Suppressor macrophage treated with lipopolysaccharide for 1 hour (primary cell): ENCODE measurements at regions not wholly inside any gene's neighbourhood (a gene's known extent, or its start where the extent isn't known, plus 50 kb on each side); places are given as distances from the start of the nearest gene placed in this dataset.
A peak's percentile ranks its signal among the peaks of the same experiment; 100 is the strongest.
"Not testable (repeated sequence)": the region's sequence is repeated elsewhere in the genome, so short reads cannot be mapped to it uniquely, and the experiment has no call there.

Experiments used
- DNase-seq, 3 donors: peaks; one replicate each; pipeline ENCODE4 v3.0.0-alpha.2; 2020 to 2022

DNA sequence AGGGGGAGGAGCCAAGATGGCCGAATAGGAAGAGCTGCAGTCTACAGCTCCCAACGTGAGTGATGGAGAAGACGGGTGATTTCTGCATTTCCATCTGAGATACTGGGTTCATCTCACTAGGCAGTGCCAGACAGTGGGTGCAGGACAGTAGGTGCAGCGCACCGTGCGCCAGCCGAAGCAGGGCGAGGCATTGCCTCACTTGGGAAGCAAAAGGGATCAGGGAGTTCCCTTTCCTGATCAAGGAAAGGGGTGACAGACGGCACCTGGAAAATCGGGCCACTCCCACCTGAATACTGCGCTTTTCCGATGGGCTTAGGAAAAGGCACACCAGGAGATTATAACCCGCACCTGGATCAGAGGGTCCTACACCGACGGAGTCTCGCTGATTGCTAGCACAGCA is 121.1 kb upstream of the SESTD1 start:
- DNase-seq: not testable (repeated sequence)

DNA sequence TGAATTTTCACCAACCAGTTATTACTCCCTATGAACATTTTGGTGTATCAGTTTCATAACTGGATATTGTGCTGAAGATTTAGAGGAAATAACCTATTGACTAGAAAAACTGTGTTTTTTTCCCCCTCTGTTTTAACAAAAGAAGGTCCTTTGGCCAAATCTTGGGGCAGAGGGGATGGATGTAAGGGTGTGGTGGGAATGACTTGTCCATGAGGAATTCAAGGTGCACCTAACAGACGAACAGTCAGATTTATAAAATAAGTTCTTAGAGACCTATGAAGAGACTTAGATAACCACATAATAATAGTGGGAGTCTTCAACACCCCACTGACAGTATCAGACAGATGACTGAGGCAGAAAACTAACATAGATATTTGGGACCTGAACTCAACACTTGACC is 119.3 kb upstream of the SESTD1 start:
- DNase-seq: no peak

DNA sequence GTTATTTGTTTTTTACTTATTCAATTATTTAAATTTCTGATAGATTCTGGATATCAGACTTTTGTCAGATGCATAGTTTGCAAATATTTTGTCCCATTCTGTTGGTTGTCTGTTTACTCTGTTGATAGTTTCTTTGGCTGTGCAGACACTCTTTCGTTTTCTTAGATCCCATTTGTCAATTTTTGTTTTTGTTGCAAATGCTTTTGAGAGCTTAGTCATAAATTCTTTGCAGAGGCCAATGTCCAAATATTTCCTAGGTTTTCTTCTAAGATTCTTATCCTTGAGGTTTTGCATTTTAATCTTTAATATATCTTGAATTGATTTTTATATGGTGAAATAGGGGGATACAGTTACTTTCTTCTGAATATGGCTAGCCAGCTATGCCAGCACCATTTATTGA is 112.7 kb upstream of the SESTD1 start:
- DNase-seq: no peak

DNA sequence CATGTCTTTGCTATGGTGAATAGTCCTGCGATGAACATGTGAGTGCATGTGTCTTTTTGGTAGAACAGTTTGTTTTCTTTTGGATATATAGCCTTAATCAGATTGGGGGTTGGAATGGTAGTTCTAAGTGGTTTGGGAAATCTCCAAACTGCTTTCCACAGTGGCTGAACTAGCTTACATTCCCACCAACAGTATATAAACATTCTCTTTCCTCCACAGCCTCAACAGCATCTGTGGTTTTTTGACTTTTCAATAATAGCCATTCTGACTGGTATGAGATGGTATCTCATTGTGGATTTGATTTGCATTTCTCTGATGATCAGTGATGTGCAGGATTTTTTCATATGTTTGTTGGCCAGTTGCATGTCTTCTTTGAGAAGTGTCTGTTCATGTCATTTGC is 112.2 kb upstream of the SESTD1 start:
- no peak for DNase-seq

DNA sequence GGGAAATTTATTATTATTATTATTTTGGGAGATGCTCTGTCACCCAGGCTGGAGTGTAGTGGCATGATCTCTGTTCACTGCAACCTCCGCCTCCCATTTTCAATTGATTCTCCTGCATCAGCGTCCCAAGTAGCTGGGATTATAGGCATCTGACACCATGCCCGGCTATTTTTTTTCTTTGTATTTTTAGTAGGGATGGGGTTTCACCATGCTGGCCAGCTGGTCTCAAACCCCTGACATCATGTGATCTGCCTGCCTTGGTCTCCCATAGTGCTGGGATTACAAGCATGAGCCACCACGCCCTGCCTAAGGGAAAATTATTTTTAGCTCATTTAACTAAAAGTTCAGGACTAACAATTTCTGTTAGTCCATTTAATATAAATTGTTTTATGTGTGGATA is 109.2 kb upstream of the SESTD1 start:
- DNase-seq: no peak

DNA sequence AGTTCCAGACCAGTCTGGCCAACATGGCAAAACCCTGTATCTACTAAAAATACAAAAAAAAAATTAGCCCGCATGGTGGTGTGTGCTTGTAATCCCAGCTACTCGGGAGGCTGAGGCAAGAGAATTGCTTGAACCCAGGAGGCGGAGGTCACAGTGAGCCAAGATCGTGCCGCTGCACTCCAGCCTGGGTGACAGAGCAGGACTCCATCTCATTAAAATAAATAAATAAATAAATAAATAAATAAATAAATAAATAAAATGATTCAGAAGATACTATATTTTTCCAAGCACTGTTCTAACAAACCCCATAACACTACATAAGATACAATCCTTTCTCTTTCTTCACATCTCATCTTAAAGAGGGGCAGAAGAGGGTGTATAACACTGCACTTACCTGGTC is 100.9 kb upstream of the SESTD1 start:
- not testable (repeated sequence) for DNase-seq

DNA sequence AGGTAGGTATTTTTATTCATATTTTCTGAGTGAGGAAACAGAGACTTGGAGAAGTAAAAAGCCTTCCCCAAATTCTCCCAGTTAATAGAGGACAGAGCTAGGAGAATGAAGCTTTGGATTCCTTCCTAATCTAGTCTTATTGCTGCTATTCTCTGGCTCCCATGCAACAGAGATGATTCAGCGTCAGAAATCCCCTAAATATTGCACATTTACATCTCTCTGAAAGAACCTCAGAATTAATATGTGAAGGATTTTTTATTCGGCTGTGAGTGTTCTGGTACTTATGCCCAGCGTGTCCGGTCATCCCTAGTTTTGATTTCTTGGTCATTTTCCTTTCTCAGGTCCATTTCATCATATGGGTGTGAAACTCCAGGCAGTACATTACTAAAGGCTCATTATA is 91.2 kb upstream of the SESTD1 start:
- peak; percentile 8 to 44 (median 40) for DNase-seq

DNA sequence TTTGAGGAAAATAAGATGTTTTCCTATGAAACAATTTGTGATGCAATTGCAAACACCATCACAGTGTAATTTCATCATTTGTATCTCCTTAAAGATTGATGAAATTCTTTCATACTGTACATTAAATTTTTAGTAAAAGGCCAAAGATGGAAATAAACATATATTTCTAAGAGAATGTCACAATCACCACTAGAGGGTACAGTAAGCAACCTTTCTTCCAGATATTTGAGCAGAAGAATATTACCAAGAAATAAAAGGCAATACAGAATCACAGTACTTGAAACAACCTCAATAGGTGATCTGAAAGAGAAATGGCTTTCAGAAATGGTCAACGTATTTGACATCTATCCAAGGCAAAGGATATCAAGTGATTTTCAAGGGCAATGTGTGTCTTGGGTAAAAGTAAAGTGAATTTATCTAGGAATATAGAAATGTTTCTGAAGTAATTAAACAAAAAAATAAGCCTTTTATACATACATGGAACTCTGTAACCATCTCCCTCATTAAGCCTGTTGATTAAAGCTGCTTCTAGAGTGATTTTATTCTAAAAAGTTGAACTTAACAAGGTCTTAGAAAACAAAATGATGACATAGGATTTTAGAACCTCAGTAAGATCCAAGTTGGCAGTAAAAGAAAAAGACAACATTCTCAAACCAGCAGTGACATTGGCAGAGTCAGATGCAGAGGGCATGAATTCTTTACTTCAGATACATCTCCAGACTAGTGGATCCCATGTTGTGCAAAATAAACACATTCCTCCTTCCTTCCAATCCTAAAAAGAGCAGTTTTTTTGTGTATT is 90.3 kb upstream of the SESTD1 start:
- DNase-seq: no peak

DNA sequence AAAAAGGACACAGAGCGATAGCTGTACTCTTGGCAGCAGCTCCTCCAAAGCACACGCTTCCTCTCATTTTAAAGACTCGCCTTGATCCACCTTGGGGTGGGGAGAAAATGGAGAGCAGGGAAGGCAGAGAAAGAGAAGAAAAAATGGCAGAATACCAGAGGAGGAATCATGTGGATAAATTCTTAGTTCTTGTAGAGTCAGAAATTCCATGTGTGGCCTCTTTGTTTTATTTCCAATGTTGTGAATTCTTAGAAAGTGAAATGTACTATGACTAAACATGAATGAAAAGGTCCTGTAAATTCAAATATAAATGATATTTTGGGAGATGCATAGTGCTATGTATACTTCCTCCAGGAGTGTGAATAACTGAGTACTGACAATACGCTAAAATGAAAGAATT is 89.7 kb upstream of the SESTD1 start:
- no peak for DNase-seq

DNA sequence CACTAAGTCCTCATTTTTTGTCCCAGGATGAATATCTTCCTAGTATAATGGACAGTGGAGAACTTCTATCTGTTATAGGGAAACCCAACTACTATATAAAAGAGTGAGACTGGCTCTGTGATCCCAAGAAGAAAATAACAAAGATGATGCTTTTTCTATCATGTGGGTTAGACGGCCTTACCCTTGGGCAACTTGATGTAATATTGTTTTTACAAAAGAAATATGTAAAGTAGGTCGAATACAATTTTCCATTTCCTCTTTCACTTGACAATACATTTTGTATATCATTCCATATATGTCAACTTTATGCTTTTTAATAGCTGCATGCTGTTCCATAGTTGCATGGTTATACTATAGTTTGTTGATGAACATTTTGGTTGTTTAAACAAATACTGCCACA is 87.5 kb upstream of the SESTD1 start:
- DNase-seq: peak in 1 of 3 donors; percentile 23

DNA sequence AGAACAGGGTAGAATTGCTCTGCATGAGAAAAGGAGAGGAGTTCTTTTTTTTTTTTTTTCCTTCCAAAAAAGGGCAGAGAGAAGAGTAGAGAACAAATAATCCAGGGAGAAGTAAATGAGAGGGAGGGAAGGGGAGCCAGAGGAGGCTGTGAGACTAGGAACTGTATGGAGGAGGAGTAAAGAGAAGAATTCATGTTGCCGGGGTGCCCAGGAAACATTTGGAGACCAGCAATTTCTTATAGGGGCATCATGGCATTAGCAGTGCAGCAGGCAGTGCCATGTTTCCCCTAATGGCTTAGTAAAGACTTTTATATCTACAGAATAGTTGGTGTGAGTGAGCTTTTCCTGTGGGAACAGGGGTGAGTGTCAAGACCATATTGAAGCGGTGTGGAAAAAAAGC is 86.4 kb upstream of the SESTD1 start:
- DNase-seq: no peak

DNA sequence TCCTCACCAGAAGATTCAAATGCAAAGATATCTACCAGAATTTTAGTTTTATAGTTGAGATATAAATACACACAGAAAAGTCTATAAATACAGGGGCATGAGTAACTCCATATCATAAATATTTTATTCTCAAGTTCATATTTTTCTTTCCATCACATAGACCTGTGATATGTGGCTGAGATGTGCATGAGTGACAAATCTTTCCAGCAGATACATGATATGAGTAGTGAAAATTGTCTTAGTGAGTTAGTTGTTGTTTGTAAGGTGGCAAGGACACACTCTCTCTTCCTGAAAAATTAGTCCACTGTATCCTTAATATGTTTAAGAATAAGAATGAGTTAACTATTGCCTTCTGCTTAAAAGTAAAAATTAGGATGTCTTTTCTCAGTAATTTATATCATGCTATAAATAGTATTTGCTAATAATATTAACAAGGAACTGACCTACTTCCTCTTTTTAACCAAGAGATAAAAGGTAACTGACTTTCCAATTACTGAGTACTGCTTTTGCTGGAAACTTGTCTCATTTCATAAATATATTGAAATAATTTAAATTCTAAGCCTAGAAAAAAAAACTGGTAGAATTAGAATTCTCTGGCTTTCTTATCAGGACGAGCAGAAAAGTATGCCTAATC is 85.2 kb upstream of the SESTD1 start:
- peak in 1 of 3 donors; percentile 30 for DNase-seq

DNA sequence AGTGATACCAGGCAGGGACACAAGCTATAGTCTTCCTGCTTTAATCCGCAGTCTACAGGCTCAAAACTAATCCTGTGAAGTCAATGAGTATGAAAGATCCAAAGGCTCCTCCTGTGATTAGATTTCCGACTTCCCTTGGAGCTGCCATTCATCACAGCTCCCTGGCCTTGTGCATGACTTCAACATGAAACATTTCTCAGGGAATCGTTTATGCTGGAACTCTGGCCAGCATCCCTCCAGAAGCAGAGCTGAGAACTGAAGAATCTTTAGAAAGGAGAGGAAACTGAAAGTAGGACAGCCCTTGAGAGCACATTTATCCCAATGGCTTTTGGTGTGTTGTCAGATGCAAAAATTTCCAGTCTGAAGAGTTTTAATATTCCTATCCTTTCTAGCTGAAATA is 84.3 kb upstream of the SESTD1 start:
- DNase-seq: no peak

DNA sequence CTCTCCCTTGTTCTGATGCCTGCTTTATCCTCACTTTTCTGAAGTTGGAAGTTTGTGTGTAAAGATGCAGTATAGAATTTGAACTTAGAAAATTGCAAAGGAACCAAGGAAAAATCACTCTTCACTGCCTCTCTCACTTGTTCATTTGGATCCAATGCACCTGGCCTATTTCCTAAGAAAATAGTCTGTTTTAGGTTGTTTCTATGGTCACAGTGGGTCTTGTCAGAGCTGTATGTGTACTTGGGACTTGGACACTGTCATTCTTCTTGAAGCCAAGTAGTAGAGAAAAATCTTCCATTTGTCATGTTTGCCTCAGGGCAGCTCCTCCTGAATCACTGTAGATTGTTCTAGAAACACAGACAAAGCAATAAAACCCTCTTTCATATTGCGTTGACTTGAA is 80.3 kb upstream of the SESTD1 start:
- no peak for DNase-seq

DNA sequence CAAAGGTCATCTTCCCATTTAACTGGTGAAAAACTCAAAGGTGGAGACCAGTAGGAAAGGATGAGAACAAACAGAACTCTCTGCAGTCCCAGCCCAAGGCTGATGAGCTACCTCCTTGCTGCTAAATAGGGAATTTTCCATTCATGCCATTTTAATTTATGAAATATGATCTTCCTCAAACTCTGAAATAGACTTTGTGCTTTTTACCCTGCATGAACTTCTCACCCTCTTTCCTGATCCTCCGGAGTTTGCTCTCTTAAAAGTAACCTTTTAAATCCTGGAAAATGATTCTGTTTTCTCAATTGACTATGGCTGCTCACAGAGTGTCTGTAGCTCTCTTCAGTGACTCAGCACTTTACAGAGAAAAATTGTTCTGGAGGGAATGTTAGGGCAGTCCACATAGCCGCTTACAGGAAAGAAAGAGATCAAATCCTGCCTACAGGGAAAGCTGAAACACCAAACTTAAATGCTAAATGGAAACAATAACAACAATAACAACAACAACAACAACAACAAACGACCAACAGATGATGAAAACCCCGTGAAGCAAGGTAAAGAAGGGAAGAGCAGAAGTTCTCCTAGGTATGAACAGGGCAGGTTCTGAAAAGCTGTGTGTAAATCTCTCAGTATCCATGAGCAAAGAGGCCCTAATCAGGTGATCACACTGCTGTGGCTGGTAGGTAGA is 79.8 kb upstream of the SESTD1 start:
- no peak for DNase-seq

DNA sequence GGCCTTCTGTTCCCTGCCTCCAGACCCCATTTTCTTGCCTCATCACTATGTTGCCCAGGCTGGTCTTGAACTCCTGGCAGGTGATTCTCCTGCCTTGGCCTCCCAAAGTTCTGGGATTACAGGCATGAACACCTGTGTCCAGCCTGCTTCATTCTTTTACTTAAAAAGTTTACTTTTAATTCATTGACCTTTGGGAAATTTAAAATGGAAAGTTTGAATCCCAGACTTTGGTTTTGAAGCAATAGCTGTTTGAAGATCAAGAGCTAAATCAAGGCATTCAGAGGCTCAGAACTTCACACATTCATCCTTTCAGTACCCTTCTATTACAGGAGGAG is 79.3 kb upstream of the SESTD1 start:
- DNase-seq: no peak

DNA sequence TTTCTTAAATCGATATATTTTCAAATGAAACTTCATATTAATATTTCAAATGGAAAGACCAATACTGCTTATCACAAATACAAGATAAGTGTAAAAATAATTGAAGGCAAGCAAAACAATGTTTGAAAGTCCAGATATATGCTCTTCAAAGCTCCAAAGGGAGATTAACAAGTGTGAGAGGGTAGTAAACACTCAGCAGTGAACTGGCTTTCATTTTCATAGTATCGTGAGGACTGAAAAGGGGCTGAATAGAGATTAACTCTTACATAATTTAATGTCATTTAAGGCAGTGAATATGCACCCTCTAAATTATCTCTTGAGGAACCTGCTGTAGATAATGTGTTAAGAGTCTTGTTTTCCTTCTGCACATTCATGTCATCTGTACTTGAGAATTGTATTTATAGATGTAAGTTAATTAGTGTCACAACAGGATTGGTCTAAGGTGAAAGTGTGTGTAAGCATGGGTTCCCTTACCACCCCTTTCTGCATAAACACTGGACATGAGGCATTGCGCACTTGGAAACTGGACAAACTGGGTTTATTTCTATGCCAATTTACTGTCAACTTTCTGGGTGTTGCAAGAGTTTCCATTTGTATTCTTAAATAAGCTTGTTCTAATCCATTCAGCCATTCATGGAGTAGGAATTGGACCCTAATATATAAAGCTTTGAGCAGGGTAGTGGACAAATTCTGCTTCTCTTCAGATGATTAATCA is 76.7 kb upstream of the SESTD1 start:
- DNase-seq: no peak

DNA sequence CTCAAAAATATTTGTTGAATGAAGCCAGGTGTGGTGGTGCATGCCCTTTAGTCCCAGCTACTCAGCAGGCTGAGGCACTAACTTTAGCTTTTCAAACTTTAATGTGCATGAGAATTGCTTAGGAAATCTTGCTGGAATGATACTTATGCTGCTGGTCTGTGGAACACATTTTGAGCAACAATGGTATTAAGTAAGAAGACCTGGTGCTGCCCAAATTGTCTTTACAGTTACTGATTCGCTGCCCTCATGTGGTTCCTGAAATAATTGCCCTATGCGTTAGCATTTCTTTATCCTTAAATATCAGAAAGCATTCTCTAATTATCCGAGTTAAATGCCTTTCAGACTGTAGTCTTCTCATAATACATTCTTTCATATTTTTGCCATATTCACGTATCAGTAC is 76.0 kb upstream of the SESTD1 start:
- DNase-seq: peak; percentile 51 to 67 (median 58)

DNA sequence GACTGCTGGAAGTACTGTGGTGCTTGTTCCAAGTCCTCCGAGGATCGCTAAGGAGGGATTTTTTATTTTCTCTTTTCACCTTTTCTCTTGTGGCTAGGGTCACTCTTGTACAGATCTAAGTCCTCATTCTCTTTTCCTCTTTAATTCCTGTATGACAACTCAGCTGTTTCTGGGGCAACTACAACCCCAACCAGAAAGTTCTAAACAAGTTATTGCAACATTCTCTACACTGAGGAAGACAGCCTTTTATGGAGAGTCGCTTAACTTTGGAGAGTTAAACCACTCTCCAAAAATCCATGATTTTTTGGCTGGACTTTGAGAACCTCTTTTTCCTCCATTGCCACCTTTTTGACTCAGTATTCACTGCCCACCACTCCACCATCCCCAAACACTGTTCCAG is 74.0 kb upstream of the SESTD1 start:
- no peak for DNase-seq

DNA sequence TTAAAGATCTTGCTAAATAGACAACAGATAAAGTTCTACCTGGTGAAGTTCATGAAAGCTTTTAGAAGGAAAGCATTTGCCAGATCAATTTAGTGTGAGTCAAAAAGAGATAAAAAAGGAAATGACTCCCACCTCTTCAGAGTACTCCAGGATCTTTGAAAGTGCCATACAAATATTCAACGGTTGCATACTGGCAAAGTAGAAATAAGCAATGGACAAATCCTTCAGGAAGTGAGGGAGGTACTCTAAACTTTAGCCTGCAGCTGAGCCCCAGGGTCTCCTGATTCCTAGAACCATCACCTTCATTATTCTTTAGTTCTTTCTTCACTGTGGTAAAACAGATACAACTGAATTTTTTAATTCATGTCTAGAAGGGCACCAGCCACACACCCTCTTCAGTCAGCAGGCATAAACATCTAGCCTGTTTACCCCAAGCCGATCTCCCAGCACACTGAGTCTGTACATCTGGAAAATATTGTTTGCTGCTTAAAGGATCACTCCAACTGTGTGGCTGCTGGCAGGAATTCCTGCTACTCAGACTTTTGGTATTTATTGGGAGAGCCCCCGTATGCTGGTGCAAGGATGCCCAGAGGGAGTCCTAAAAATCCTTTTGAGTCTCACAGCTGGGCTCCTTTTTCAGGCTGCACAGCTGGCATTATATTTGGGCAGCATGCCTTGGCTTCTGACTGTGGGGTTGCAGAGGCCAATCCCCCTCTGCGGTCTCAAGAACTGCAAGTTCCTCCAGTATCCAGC is 72.3 kb upstream of the SESTD1 start:
- no peak for DNase-seq

DNA sequence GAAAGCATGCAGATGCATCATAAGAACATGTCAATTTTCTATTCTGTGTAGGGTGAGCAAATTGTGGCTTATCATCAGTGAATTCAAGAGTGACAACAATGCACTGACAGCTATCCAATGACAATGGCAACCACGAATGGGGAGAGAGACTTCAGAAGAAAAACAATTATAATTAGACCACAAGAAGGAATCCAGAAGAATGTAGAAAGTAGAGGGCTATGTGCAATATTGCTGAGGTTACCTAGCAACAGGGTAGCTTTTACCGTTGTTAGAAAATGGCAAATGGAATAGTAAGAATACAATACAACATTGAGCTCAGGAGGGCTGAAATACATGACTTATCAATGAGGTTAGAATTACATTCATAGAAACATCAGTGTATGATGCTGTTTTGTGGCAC is 71.1 kb upstream of the SESTD1 start:
- no peak for DNase-seq

DNA sequence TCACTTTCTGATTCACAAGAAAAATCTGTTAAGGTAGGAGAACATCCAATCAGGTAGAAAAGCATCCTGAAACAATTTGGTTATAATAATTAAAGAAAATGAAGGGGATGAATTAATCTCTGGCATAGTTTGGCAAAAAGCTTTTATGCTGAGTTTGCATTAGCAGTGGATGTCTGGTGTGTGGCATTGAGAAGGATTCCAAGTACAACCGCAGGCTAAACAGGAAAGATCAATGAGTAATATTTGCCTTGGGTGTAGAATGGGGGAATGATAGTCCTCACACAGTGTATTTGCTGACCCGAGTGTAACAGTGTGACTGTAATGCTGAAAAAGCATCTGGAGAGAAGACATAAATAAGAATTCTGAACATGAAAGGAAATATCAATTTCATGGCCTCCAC is 68.3 kb upstream of the SESTD1 start:
- DNase-seq: no peak

DNA sequence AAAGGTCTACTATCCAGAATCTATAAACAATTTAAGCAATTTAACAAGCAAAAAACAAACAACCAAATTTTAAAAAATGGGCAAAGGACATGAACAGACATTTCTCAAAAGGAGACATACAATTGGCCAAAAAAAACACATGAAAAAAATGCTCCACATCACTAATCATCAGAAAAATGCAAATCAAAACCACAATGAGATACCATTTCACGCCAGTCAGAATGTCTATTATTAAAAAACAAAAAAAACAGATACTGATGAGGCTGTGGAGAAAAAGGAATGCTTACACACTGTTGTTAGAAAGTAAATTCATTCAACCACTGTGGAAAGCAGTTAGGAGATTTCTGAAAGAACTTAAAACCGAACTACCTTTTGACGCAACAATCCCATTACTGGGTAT is 66.4 kb upstream of the SESTD1 start:
- DNase-seq: no peak
